CD14-positive monocyte (primary cell): ENCODE measurements at regions not wholly inside any gene's neighbourhood (a gene's known extent, or its start where the extent isn't known, plus 50 kb on each side); places are given as distances from the start of the nearest gene placed in this dataset.

Source experiments
- DNase-seq, 3 donors: peaks; one replicate each; pipeline ENCODE4 v3.0.0-alpha.2; 2011 to 2022
- H2AFZ ChIP-seq: 2 replicates; pipeline ENCODE4 v1.6.0; 2012; ENCODE audit warnings: mild to moderate bottlenecking, low read depth, low read length, inconsistent platforms; ENCODE audit not compliant: insufficient read depth, poor library complexity, severe bottlenecking
- H3K27ac ChIP-seq, 2 donors: 1 replicate in 1 of 2; 2 replicates in 1 of 2; pipeline ENCODE4 v1.5.1; 2012 to 2013; ENCODE audit warnings: low read length in 2 of 2, control low read depth in 1 of 2, inconsistent platforms in 1 of 2, low read depth in 1 of 2, mild to moderate bottlenecking in 1 of 2
- H3K27me3 ChIP-seq, 2 donors: one replicate each; pipeline versions ENCODE4 v1.6.0 to v1.6.1; 2011 to 2013; ENCODE audit warnings: low read length in 2 of 2; ENCODE audit not compliant: control insufficient read depth in 2 of 2, insufficient read depth in 2 of 2
- H3K36me3 ChIP-seq, 2 donors: replicated peaks in 1 of 2; 1 replicate in 1 of 2; 2 replicates in 1 of 2; pipeline versions ENCODE4 v1.5.1 to v1.6.1; 2012 to 2013; ENCODE audit warnings: low read length in 2 of 2, control low read depth in 1 of 2, inconsistent platforms in 1 of 2, mild to moderate bottlenecking in 1 of 2; ENCODE audit not compliant: insufficient read depth in 2 of 2, control insufficient read depth in 1 of 2
- H3K4me1 ChIP-seq, 2 donors: 1 replicate in 1 of 2; 2 replicates in 1 of 2; pipeline versions ENCODE4 v1.5.1 to v1.6.1; 2012 to 2013; ENCODE audit warnings: low read length in 2 of 2, control low read depth in 1 of 2, inconsistent platforms in 1 of 2, mild to moderate bottlenecking in 1 of 2, moderate library complexity in 1 of 2; ENCODE audit not compliant: insufficient read depth in 2 of 2, control insufficient read depth in 1 of 2
- H3K4me2 ChIP-seq: replicated peaks from 2 replicates; pipeline ENCODE3; 2012; ENCODE audit warnings: low read length, moderate library complexity, mild to moderate bottlenecking; ENCODE audit not compliant: poor library complexity, severe bottlenecking; ENCODE audit errors: extremely low read depth
- H3K4me3 ChIP-seq, 3 experiments: fragments of 200-600 bp in 1 of 3; sonication (generic) in 1 of 3; replicated peaks in 1 of 3; 1 replicate in 2 of 3; 2 replicates in 1 of 3; pipeline ENCODE4 v1.5.1; 2011 to 2013; ENCODE audit warnings: low read length in 3 of 3, mild to moderate bottlenecking in 3 of 3, control low read depth in 2 of 3, low read depth in 2 of 3, inconsistent platforms in 1 of 3, moderate library complexity in 1 of 3
- H3K79me2 ChIP-seq: 2 replicates; pipeline ENCODE4 v1.6.0; 2012; ENCODE audit warnings: mild to moderate bottlenecking, control low read depth, inconsistent platforms, low read length, moderate library complexity; ENCODE audit not compliant: insufficient read depth
- H3K9ac ChIP-seq: 2 replicates; pipeline ENCODE4 v1.6.0; 2017; ENCODE audit warnings: low read length, mild to moderate bottlenecking; ENCODE audit not compliant: insufficient read depth, poor library complexity, severe bottlenecking
- H3K9me3 ChIP-seq, 2 donors: replicated peaks in 1 of 2; 1 replicate in 1 of 2; 2 replicates in 1 of 2; pipeline versions ENCODE4 v1.5.1 to v1.6.1; 2012 to 2013; ENCODE audit warnings: low read length in 2 of 2, control low read depth in 1 of 2; ENCODE audit not compliant: control insufficient read depth in 1 of 2, insufficient read depth in 1 of 2
- H4K20me1 ChIP-seq: 2 replicates; pipeline ENCODE4 v1.6.0; 2012; ENCODE audit warnings: mild to moderate bottlenecking, low read length, control low read depth, moderate library complexity; ENCODE audit not compliant: insufficient read depth
- H3K27ac Mint-ChIP-seq, 7 donors: one replicate each; pipeline ENCODE4 v1.8.0; 2020; ENCODE audit warnings: mild to moderate bottlenecking in 7 of 7, mixed read lengths in 7 of 7, moderate library complexity in 6 of 7, inconsistent platforms in 2 of 7
- H3K27me3 Mint-ChIP-seq, 3 donors: one replicate each; pipeline ENCODE4 v1.8.0; 2021 to 2022; ENCODE audit warnings: low read depth in 3 of 3, mild to moderate bottlenecking in 3 of 3, mixed read lengths in 3 of 3, moderate library complexity in 3 of 3, inconsistent platforms in 1 of 3
- H3K36me3 Mint-ChIP-seq, 2 donors: one replicate each; pipeline ENCODE4 v1.8.0; 2020; ENCODE audit warnings: mixed read lengths in 2 of 2, inconsistent platforms in 1 of 2, mild to moderate bottlenecking in 1 of 2
- H3K4me1 Mint-ChIP-seq: one replicate; pipeline ENCODE4 v1.8.0; 2020; ENCODE audit warnings: mild to moderate bottlenecking, mixed read lengths
- H3K4me3 Mint-ChIP-seq, 2 donors: one replicate each; pipeline ENCODE4 v1.8.0; 2020; ENCODE audit warnings: mild to moderate bottlenecking in 2 of 2, mixed read lengths in 2 of 2, moderate library complexity in 1 of 2
- H3K9me3 Mint-ChIP-seq, 7 donors: one replicate each; pipeline ENCODE4 v1.8.0; 2020 to 2022; ENCODE audit warnings: mixed read lengths in 7 of 7, mild to moderate bottlenecking in 6 of 7, moderate library complexity in 6 of 7, inconsistent platforms in 2 of 7
- WGBS: methylation state at CpG from one replicate; pipeline ENCODE4 v1.1.5; 2013; ENCODE audit warnings: missing lambda C conversion rate; ENCODE audit not compliant: insufficient coverage; 5-methylcytosine and 5-hydroxymethylcytosine counted together
- intact Hi-C, 2 donors: fragments of 100-400 bp; cut with micrococcal nuclease; formaldehyde crosslinking; loops; one replicate each; pipeline versions ENCODE4 v1.15.0 to v1.15.1; 2023
- TF ChIP-seq, protein P1 (sequence below): fragments of 200-600 bp; IDR thresholded peaks from one replicate; pipeline ENCODE4 v1.8.0; 2022; ENCODE audit warnings: antibody characterized with exemption, mild to moderate bottlenecking

DNA sequence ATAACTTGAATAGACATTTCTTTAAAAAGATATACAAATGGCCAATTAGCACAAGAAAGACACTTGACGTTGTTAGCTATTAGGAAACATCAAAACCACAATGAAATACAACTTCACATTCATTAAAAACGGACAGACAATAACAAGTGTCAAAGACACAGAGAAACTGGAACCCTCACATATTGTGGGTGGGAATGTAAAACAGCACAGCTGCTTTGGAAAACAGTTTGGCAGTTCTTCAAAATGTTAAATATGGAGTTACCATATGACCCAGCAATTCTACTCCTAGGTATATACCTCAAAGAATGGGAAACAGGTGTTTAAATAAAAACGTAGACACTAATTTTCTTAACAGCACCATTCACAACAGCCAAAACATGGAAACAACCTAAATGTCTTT, 100.5 kb upstream of the SLC22A23 start:
- Mint-ChIP-seq H3K36me3 (no peaks in the 10 kb centered on the region), H3K27ac (no peak overlapping the region), H3K27me3 (peaks cover 3 to 6% (median 6%) of the 10 kb centered on the region in 3 donors), H3K4me1 (no peaks in the 10 kb centered on the region), H3K4me3 (no peak overlapping the region), H3K9me3 (peaks cover 0 to 7% (median 4%) of the 10 kb centered on the region in 7 donors)
- Histone ChIP-seq H4K20me1 (no peaks in the 10 kb centered on the region), H3K27ac (no peak overlapping the region), H3K4me2 (no peak overlapping the region), H3K79me2 (no peaks in the 10 kb centered on the region), H3K4me1 (no peaks in the 10 kb centered on the region), H3K9ac (no peak overlapping the region), H3K9me3 (no peaks in the 10 kb centered on the region), H3K27me3 (peaks cover 2 to 3% of the 10 kb centered on the region in 2 donors), H3K36me3 (no peaks in the 10 kb centered on the region), H3K4me3 (no peak overlapping the region), H2AFZ (no peak overlapping the region)
- TF ChIP-seq, protein P1, sequence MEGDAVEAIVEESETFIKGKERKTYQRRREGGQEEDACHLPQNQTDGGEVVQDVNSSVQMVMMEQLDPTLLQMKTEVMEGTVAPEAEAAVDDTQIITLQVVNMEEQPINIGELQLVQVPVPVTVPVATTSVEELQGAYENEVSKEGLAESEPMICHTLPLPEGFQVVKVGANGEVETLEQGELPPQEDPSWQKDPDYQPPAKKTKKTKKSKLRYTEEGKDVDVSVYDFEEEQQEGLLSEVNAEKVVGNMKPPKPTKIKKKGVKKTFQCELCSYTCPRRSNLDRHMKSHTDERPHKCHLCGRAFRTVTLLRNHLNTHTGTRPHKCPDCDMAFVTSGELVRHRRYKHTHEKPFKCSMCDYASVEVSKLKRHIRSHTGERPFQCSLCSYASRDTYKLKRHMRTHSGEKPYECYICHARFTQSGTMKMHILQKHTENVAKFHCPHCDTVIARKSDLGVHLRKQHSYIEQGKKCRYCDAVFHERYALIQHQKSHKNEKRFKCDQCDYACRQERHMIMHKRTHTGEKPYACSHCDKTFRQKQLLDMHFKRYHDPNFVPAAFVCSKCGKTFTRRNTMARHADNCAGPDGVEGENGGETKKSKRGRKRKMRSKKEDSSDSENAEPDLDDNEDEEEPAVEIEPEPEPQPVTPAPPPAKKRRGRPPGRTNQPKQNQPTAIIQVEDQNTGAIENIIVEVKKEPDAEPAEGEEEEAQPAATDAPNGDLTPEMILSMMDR = no peak
- no peak for DNase-seq
- WGBS = 100% methylated on average over 1 of the region's 3 CpGs
- intact Hi-C loops = no loop called here

- no peak overlapping the region for H3K9ac ChIP-seq
- H3K4me2 ChIP-seq = no peak overlapping the region
- Mint-ChIP-seq H3K27me3 (peaks cover 1 to 4% (median 3%) of the 10 kb centered on the region in 3 donors), H3K36me3 (no peaks in the 10 kb centered on the region), H3K9me3 (peaks cover 14 to 26% (median 23%) of the 10 kb centered on the region in 7 donors), H3K27ac (no peak overlapping the region), H3K4me1 (no peaks in the 10 kb centered on the region), H3K4me3 (no peak overlapping the region)
- DNase-seq = no peak
- H3K79me2 ChIP-seq = no peaks in the 10 kb centered on the region
- no peaks in the 10 kb centered on the region for H3K36me3 ChIP-seq
- no peaks in the 10 kb centered on the region for H4K20me1 ChIP-seq
- no peaks in the 10 kb centered on the region for H3K4me1 ChIP-seq
- no peak overlapping the region for H3K27ac ChIP-seq
- H3K27me3 ChIP-seq = no peaks in the 10 kb centered on the region
- intact Hi-C loops = no loop called here
- H3K4me3 ChIP-seq = no peak overlapping the region
- TF ChIP-seq, protein P1 = no peak
- H3K9me3 ChIP-seq = peaks cover 19 to 22% of the 10 kb centered on the region in 2 donors
- H2AFZ ChIP-seq = no peak overlapping the region
Observed at GRCh38 chr6:3553254-3553653, 96.4 kb upstream of the SLC22A23 start.
